NCI-H748 treated with DMSO at 0.1 percent for 48 hours (cell line): ENCODE measurements at regions not wholly inside any gene's neighbourhood (a gene's known extent, or its start where the extent isn't known, plus 50 kb on each side); places are given as distances from the start of the nearest gene placed in this dataset.

Experiments
- DNase-seq: peaks from one replicate; lab custom pipeline; 2025; lab: John Stamatoyannopoulos, UW

- DNase-seq = peak; percentile 82
These were observed 277.0 kb downstream of the CDH2 start for GRCh38 chr18:27899893-27900292.

DNA sequence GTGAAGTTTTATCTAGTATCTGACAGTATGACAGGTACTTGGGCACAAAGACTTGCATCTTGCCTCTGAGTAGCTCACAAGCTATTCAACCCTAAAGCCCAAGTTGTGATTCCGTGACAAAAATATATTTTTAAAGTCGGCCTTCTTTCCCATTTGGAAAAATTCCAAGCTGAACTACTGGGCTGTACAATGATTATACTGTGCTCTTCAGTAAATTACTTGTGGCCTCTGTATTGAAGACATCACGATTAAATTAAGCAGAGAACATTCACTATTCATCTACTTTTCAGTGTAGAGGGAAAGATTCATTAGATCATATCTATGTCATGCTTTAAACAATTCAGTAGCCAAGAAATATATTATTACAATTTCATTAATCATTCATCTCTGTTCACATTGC is 282.2 kb downstream of the CDH2 start:
- DNase-seq = no peak

DNA sequence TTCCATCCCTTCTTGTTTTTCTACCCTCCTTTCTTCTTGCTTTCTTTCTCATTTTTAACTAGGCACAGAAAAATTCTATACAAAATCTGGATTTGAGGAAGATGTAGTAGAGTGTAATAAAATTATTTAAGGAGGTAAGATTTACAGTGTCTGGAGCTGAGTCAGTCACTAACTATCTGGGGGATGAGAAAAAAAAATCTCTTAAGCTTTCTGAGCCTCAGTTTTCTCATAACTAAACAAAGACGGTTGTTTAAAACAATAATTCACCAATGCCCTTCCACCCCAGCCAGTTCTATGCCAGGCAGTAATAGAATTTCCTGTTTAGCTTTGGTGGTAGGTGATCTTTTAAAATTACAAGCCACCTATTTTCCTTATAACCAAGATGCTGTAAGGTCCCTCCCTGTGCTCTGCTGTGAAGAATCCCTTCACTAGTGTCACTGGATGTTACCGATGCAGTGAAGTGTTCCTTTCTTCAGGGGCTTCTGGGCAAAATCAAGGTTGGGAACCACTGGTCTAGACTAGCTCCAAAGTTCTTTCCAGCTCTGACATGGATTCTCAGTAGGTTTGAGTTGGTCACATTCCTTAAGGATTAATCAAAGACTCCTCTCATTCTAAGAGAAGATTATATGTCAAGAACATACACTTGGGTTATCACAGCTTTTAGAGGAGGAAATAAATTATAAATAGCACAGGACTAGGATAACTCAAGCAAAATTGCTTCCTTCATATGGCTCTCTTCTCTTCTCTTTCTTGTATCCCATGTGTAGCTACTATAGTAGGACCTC is 289.0 kb downstream of the CDH2 start:
- no peak for DNase-seq

GRCh38 chr18:27887287-27887686 is 289.6 kb downstream of the CDH2 start:
- no peak for DNase-seq

DNA sequence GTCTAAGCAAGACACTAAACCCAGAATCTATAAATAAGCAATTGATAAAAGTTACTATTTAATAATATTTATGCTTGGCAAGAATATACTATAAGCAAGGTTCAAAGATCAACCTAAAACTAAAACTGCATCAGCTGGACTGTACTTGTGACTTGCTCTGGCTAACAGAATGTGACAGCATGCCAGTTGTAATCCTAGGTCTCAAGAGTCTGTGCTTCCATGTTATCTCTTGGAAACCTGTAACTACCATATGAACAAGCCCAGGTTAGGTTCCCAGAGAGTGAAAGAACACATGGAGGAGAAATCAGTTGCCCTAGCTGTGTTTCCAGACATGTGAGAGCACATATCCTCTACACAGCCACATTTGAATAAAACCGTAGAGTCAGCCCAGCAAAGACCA is 297.4 kb downstream of the CDH2 start:
- DNase-seq = no peak

- DNase-seq = no peak
These were observed 305.2 kb downstream of the CDH2 start for GRCh38 chr18:27871726-27872125.

GRCh38 chr18:27869735-27870134 is 307.2 kb downstream of the CDH2 start:
- no peak for DNase-seq

GRCh38 chr18:27865431-27865830 is 311.5 kb downstream of the CDH2 start:
- no peak for DNase-seq

DNA sequence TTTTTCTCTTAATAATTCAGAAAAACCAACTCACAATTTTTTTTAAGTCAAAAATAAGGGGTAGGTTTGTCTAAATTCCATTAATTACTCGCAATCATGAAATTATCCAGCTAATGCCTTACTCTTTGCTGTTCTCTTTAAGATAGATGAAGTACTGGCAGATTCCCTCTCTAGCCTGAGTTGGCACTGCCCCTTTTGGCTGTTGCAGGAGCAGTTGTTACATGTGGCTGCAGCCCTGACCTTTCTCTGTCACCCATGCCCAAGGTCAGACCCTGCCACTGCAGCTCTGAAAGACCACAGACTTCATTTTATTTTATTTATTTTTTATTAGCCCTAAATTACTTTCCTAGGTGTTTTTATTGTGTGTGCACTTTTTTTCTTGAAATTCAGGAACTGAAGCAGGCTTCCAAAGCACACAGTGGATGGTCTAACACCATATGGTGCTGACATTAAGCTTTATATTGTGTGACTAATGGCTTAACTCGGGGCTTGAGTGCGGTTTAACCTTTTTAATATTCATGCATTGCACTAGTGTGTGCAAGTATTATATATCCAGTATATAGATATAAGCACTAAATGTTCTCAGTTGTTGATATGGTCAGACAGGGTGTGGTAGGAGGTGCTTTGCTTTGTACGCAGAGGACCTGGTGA is 313.0 kb downstream of the CDH2 start:
- DNase-seq = no peak

GRCh38 chr18:27862041-27862682 is 314.8 kb downstream of the CDH2 start:
- no peak for DNase-seq

GRCh38 chr18:27861539-27861938 is 315.4 kb downstream of the CDH2 start:
- DNase-seq = peak; percentile 73

- no peak for DNase-seq
These were observed 316.2 kb downstream of the CDH2 start for GRCh38 chr18:27860701-27861107.

DNA sequence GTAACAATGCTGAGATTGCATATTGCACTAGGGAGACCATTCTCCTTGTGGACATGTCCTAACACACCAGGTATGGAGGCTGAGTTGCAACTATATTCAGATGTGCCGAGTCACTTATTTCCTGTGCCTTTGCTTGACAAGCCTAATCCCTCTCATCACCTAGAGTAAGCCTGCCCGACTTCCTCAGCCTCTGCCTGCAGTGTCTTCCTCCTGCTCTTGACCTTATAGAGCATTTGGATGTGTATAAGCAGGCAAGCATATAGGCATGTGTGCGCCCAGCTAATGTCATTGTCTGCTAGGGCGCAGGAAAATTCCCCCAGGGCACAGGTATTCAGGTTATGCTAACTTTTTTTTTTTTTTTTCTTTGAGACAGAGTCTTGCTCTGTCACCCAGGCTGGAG is 316.9 kb downstream of the CDH2 start:
- no peak for DNase-seq

GRCh38 chr18:27856820-27857219 is 320.1 kb downstream of the CDH2 start:
- DNase-seq = no peak

- no peak for DNase-seq
These were observed 321.4 kb downstream of the CDH2 start for GRCh38 chr18:27855486-27855885.

DNA sequence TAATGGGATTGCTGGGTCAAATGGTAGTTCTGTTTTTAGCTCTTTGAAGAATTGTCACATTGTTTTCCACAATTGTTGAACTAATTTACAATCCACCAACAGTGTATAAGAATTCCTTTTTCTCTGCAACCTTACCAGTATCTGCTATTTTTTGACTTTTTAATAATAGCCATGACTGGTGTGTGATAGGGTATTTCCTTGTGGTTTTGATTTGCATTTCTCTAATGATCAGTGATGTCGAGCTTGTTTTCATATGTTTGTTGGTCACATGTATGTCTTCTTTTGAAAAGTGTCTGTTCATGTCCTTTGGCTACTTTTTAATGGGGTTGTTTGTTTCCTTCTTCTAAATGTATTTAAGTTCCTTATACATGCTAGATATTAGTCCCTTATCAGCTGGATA is 322.3 kb downstream of the CDH2 start:
- DNase-seq = no peak

GRCh38 chr18:27848336-27848735 is 328.6 kb downstream of the CDH2 start:
- DNase-seq = no peak

DNA sequence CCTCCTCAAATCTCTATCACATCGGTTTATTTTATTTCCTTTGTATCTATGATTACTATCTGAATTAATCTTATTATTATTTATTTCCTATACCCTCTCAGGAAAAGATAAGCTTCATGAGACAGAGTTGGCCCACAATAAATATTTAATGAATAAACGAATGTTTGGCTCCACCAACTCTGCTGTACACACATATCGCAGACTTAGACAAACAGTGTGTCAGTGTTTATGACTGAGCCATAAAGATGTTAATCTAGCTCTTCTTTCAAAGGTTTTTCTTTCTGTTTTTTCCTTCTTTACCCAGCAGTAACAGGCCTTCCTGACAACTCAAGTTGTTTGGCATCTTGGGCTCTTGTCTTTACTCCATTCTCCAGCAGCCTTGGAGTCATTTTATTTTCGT is 329.5 kb downstream of the CDH2 start:
- no peak for DNase-seq

DNA sequence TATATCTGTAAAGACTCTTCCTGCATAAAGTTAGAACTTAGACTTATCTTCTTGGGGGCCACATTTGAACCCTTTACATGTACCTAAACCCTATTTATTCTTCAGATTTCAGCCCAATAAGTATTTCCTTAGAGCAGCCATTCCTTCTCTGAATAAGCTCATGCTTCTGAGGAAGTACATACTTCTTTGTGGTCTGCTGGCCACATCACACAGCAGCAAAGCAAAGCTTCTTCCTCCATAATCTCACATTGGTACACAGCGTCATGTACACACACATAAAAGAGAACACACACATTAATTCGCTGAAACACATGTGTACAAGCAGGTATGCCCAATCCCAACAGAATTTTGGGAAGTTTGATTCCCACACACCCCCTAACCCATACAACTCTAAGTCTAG is 331.0 kb downstream of the CDH2 start:
- DNase-seq = no peak

DNA sequence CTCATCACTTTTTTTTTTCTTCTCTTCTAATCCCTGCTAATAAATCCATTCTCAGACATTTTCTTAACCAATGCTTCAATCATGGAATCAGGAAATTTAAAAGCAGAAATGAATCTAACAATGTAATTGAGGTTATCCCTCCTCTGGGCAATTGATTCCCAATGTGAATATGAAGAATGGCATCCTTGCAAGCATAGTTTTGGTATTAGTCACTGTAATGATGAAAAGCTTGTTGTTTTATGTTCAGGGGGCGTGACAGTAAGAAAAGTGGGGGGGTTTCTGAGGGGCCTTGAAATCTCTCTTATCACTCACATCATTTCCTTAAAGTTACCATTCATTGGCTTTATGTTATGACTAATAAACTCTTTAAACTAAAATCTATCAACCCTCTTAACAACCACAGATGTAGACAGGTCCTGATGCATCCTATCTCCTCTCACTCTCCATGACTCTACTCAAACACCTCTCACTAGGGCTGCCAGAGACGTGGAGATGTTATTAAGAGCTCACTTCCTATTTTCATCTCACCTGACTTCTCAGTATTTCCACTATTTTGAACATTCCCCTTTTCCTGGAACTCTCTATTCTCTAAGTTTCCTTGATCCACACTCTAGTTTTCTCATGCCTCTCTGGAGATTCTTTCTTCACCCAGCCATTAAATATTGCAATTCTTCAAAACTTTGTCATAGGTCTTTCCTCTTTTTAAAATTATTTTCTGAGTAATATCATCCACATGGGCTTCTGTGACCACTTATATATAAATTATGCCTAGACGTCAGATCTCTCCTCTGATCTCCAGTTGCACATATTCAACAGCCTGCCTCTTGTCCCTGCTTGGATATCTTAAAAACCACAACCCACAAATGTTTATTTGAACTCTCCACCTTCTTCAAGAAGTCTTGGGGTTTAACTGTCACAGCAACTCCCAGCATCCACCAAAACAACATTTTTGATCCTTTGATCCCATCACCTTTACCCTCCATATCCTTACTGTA is 332.9 kb downstream of the CDH2 start:
- DNase-seq = no peak

- no peak for DNase-seq
These were observed 337.8 kb downstream of the CDH2 start for GRCh38 chr18:27839141-27839540.

DNA sequence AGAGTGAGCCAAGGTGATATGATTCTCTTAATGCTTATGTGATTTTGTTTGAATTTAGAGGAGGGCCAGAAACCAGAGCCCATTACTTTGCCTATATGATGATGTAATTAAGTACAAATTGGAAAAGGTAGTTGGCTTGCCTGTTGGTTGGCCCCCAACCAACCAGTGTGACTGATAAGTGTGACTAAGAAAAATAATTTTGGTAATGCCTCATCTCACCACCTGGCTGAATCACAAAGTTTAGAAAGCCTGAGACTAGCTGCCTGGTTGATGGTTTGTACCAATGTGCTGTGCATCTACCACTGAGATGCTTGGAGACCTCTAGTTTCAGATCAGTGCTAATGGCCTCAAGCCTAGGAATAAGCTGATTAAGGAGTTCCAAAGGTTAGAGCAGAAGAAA is 338.7 kb downstream of the CDH2 start:
- no peak for DNase-seq
